Subcutaneous abdominal adipose tissue (tissue), 5 donors: ENCODE measurements at regions not wholly inside any gene's neighbourhood (a gene's known extent, or its start where the extent isn't known, plus 50 kb on each side); places are given as distances from the start of the nearest gene placed in this dataset.

ENCODE experiments used
- H3K27ac ChIP-seq: one replicate; pipeline ENCODE4 v1.7.0; 2013; ENCODE audit warnings: low read depth, mild to moderate bottlenecking, inconsistent platforms, low read length, moderate library complexity
- H3K27me3 ChIP-seq, 5 donors: one replicate each; pipeline ENCODE4 v1.7.0; 2013; ENCODE audit warnings: low read length in 5 of 5, inconsistent platforms in 1 of 5; ENCODE audit not compliant: control insufficient read depth in 5 of 5, insufficient read depth in 4 of 5
- H3K36me3 ChIP-seq, 5 donors: one replicate each; pipeline ENCODE4 v1.7.0; 2013; ENCODE audit warnings: low read length in 5 of 5; ENCODE audit not compliant: control insufficient read depth in 5 of 5, insufficient read depth in 5 of 5
- H3K4me1 ChIP-seq, 5 donors: one replicate each; pipeline ENCODE4 v1.7.0; 2013; ENCODE audit warnings: low read length in 5 of 5, mild to moderate bottlenecking in 3 of 5, moderate library complexity in 1 of 5; ENCODE audit not compliant: control insufficient read depth in 5 of 5, insufficient read depth in 5 of 5
- H3K4me3 ChIP-seq, 5 donors: one replicate each; pipeline ENCODE4 v1.7.0; 2013; ENCODE audit warnings: low read length in 5 of 5, low read depth in 1 of 5
- H3K9ac ChIP-seq, 5 donors: one replicate each; pipeline ENCODE4 v1.7.0; 2013; ENCODE audit warnings: low read length in 5 of 5, mild to moderate bottlenecking in 4 of 5, moderate library complexity in 3 of 5
- H3K9me3 ChIP-seq, 5 donors: one replicate each; pipeline ENCODE4 v1.7.0; 2013; ENCODE audit warnings: low read length in 5 of 5; ENCODE audit not compliant: control insufficient read depth in 5 of 5
- donor health status: healthy.
- donor health status: healthy.
- donor health status: healthy.
- donor health status: healthy.
- donor health status: healthy.

GRCh38 chr7:84372155-84372621 lies 177.6 kb upstream of the SEMA3A start:
- H3K27ac ChIP-seq = no peak overlapping the region
- H3K9ac ChIP-seq = no peak overlapping the region
- no peaks in the 10 kb centered on the region for H3K36me3 ChIP-seq
- no peaks in the 10 kb centered on the region for H3K27me3 ChIP-seq
- H3K4me1 ChIP-seq = no peaks in the 10 kb centered on the region
- no peaks in the 10 kb centered on the region for H3K9me3 ChIP-seq
- no peak overlapping the region for H3K4me3 ChIP-seq

GRCh38 chr7:84370114-84370513 lies 175.5 kb upstream of the SEMA3A start:
- Histone ChIP-seq H3K9me3 (no peaks in the 10 kb centered on the region), H3K4me3 (no peak overlapping the region)

GRCh38 chr7:84368122-84368521 lies 173.5 kb upstream of the SEMA3A start:
- no peak overlapping the region for H3K4me3 ChIP-seq
- H3K9me3 ChIP-seq = no peaks in the 10 kb centered on the region
- no peak overlapping the region for H3K27ac ChIP-seq
- no peaks in the 10 kb centered on the region for H3K36me3 ChIP-seq
- H3K4me1 ChIP-seq = no peaks in the 10 kb centered on the region
- H3K27me3 ChIP-seq = no peaks in the 10 kb centered on the region
- H3K9ac ChIP-seq = no peak overlapping the region

More at GRCh38 chr7:84370114-84370513, 175.5 kb upstream of the SEMA3A start:
- H3K27me3 ChIP-seq = no peaks in the 10 kb centered on the region
- H3K36me3 ChIP-seq = no peaks in the 10 kb centered on the region
- H3K4me1 ChIP-seq = no peaks in the 10 kb centered on the region
- no peak overlapping the region for H3K9ac ChIP-seq
- H3K27ac ChIP-seq = no peak overlapping the region

GRCh38 chr7:84364708-84365107 lies 170.1 kb upstream of the SEMA3A start:
- no peak overlapping the region for H3K4me3 ChIP-seq
- H3K27me3 ChIP-seq = no peaks in the 10 kb centered on the region
- H3K4me1 ChIP-seq = no peaks in the 10 kb centered on the region
- no peak overlapping the region for H3K9ac ChIP-seq
- no peaks in the 10 kb centered on the region for H3K9me3 ChIP-seq
- H3K27ac ChIP-seq = no peak overlapping the region
- no peaks in the 10 kb centered on the region for H3K36me3 ChIP-seq

- H3K36me3 ChIP-seq = no peaks in the 10 kb centered on the region
Measured at GRCh38 chr7:84363741-84364140, 169.2 kb upstream of the SEMA3A start.

GRCh38 chr7:84362828-84363227 lies 168.2 kb upstream of the SEMA3A start:
- Histone ChIP-seq H3K27ac (no peak overlapping the region), H3K9me3 (no peaks in the 10 kb centered on the region), H3K36me3 (no peaks in the 10 kb centered on the region), H3K9ac (no peak overlapping the region), H3K27me3 (no peaks in the 10 kb centered on the region), H3K4me1 (no peaks in the 10 kb centered on the region), H3K4me3 (no peak overlapping the region)

More at GRCh38 chr7:84363741-84364140, 169.2 kb upstream of the SEMA3A start:
- Histone ChIP-seq H3K27ac (no peak overlapping the region), H3K27me3 (no peaks in the 10 kb centered on the region), H3K4me1 (no peaks in the 10 kb centered on the region), H3K9me3 (no peaks in the 10 kb centered on the region), H3K4me3 (no peak overlapping the region), H3K9ac (no peak overlapping the region)

GRCh38 chr7:84362360-84362759 lies 167.8 kb upstream of the SEMA3A start:
- no peaks in the 10 kb centered on the region for H3K4me1 ChIP-seq
- no peak overlapping the region for H3K9ac ChIP-seq
- no peak overlapping the region for H3K4me3 ChIP-seq
- H3K36me3 ChIP-seq = no peaks in the 10 kb centered on the region
- H3K27ac ChIP-seq = no peak overlapping the region
- H3K27me3 ChIP-seq = no peaks in the 10 kb centered on the region
- no peaks in the 10 kb centered on the region for H3K9me3 ChIP-seq

- no peaks in the 10 kb centered on the region for H3K9me3 ChIP-seq
- no peaks in the 10 kb centered on the region for H3K36me3 ChIP-seq
- H3K4me3 ChIP-seq = no peak overlapping the region
- no peaks in the 10 kb centered on the region for H3K27me3 ChIP-seq
- no peaks in the 10 kb centered on the region for H3K4me1 ChIP-seq
- no peak overlapping the region for H3K27ac ChIP-seq
- no peak overlapping the region for H3K9ac ChIP-seq
Measured at GRCh38 chr7:84354866-84355265, 160.3 kb upstream of the SEMA3A start.

GRCh38 chr7:84354030-84354429 lies 159.4 kb upstream of the SEMA3A start:
- Histone ChIP-seq H3K4me1 (no peaks in the 10 kb centered on the region), H3K27ac (no peak overlapping the region), H3K36me3 (no peaks in the 10 kb centered on the region), H3K9me3 (no peaks in the 10 kb centered on the region), H3K4me3 (no peak overlapping the region), H3K9ac (no peak overlapping the region), H3K27me3 (no peaks in the 10 kb centered on the region)

GRCh38 chr7:84339306-84339705 lies 144.7 kb upstream of the SEMA3A start:
- Histone ChIP-seq H3K9me3 (no peaks in the 10 kb centered on the region), H3K27me3 (no peaks in the 10 kb centered on the region), H3K9ac (no peak overlapping the region), H3K27ac (no peak overlapping the region), H3K4me1 (peaks cover 0 to 3% (median 0%) of the 10 kb centered on the region in 5 donors), H3K4me3 (no peak overlapping the region), H3K36me3 (no peaks in the 10 kb centered on the region)

GRCh38 chr7:84337429-84337828 lies 142.8 kb upstream of the SEMA3A start:
- peaks cover 0 to 3% (median 0%) of the 10 kb centered on the region in 5 donors for H3K4me1 ChIP-seq
- H3K36me3 ChIP-seq = no peaks in the 10 kb centered on the region
- no peaks in the 10 kb centered on the region for H3K9me3 ChIP-seq
- H3K27me3 ChIP-seq = no peaks in the 10 kb centered on the region
- no peak overlapping the region for H3K4me3 ChIP-seq
- H3K27ac ChIP-seq = no peak overlapping the region
- no peak overlapping the region for H3K9ac ChIP-seq
